ENCODE measurements at regions not wholly inside any gene's neighbourhood (a gene's known extent, or its start where the extent isn't known, plus 50 kb on each side); places are given as distances from the start of the nearest gene placed in this dataset.

DNA sequence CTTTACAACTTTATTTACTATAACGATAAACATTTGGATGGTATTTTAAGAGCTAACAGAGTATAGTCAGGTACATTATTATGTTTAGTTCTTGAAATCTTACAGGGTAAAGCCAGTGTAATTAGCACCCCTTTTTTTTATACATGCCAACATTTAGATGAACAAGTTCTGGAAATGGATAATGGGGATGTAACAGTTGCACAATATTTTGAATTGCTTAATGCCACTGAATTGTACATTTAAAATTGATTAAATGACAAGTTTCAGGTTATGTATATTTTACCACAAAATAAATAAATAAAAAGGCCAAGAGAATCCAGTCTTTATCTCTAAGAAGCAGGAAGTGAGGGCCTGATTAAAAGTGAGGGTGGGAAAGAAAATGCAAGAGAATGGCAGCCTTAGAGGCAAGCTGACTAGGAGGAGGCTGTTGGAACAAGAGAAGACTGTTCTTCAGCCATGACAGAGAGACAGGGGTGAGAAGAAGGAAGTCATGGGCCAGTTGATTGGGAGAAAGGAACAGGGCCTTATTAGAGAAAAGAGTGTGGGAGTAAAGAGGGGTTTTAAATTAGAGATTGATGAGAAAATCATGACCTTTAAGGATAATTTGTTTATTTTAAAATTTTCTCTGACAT, 49.9 kb upstream of the TNFSF18 start:
- TF ChIP-seq FOS (IDR thresholded peaks at IDR 0.05; ENCODE audit: extremely low read depth, insufficient read length), result no peak
- TF ChIP-seq, protein P1, sequence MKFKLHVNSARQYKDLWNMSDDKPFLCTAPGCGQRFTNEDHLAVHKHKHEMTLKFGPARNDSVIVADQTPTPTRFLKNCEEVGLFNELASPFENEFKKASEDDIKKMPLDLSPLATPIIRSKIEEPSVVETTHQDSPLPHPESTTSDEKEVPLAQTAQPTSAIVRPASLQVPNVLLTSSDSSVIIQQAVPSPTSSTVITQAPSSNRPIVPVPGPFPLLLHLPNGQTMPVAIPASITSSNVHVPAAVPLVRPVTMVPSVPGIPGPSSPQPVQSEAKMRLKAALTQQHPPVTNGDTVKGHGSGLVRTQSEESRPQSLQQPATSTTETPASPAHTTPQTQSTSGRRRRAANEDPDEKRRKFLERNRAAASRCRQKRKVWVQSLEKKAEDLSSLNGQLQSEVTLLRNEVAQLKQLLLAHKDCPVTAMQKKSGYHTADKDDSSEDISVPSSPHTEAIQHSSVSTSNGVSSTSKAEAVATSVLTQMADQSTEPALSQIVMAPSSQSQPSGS (CRISPR knock-in tag; IDR thresholded peaks at IDR 0.05), result no peak
- TF ChIP-seq CHD4 (IDR thresholded peaks at IDR 0.05; ENCODE audit: insufficient read depth, insufficient replicate concordance, low read depth, low read length, poor library complexity, severe bottlenecking), result no peak
- TF ChIP-seq ZFP36 (IDR thresholded peaks at IDR 0.05; ENCODE audit: low read depth, low read length, partially characterized antibody), result no peak
- no peak for TF ChIP-seq ZNF431 (CRISPR knock-in tag; IDR thresholded peaks at IDR 0.05)
- TF ChIP-seq, protein P2, sequence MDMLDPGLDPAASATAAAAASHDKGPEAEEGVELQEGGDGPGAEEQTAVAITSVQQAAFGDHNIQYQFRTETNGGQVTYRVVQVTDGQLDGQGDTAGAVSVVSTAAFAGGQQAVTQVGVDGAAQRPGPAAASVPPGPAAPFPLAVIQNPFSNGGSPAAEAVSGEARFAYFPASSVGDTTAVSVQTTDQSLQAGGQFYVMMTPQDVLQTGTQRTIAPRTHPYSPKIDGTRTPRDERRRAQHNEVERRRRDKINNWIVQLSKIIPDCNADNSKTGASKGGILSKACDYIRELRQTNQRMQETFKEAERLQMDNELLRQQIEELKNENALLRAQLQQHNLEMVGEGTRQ (CRISPR knock-in tag; IDR thresholded peaks at IDR 0.05), result no peak
- TF ChIP-seq SRF (CRISPR knock-in tag; IDR thresholded peaks at IDR 0.05), result no peak
- TF ChIP-seq, protein P3, sequence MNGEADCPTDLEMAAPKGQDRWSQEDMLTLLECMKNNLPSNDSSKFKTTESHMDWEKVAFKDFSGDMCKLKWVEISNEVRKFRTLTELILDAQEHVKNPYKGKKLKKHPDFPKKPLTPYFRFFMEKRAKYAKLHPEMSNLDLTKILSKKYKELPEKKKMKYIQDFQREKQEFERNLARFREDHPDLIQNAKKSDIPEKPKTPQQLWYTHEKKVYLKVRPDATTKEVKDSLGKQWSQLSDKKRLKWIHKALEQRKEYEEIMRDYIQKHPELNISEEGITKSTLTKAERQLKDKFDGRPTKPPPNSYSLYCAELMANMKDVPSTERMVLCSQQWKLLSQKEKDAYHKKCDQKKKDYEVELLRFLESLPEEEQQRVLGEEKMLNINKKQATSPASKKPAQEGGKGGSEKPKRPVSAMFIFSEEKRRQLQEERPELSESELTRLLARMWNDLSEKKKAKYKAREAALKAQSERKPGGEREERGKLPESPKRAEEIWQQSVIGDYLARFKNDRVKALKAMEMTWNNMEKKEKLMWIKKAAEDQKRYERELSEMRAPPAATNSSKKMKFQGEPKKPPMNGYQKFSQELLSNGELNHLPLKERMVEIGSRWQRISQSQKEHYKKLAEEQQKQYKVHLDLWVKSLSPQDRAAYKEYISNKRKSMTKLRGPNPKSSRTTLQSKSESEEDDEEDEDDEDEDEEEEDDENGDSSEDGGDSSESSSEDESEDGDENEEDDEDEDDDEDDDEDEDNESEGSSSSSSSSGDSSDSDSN (IDR thresholded peaks at IDR 0.05; ENCODE audit: borderline replicate concordance in 1 of 2, low read depth in 2 of 2, low read length in 2 of 2), result no peak
- TF ChIP-seq, protein P4, sequence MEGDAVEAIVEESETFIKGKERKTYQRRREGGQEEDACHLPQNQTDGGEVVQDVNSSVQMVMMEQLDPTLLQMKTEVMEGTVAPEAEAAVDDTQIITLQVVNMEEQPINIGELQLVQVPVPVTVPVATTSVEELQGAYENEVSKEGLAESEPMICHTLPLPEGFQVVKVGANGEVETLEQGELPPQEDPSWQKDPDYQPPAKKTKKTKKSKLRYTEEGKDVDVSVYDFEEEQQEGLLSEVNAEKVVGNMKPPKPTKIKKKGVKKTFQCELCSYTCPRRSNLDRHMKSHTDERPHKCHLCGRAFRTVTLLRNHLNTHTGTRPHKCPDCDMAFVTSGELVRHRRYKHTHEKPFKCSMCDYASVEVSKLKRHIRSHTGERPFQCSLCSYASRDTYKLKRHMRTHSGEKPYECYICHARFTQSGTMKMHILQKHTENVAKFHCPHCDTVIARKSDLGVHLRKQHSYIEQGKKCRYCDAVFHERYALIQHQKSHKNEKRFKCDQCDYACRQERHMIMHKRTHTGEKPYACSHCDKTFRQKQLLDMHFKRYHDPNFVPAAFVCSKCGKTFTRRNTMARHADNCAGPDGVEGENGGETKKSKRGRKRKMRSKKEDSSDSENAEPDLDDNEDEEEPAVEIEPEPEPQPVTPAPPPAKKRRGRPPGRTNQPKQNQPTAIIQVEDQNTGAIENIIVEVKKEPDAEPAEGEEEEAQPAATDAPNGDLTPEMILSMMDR (IDR thresholded peaks at IDR 0.05 in 2 of 3, conservative IDR thresholded peaks at IDR 0.05 in 1 of 3; ENCODE audit: insufficient read depth in 2 of 3, low read depth in 1 of 3, low read length in 3 of 3), result no peak

Data from K562 (cell line).